Common myeloid progenitor, CD34-positive (primary cell): ENCODE measurements at regions not wholly inside any gene's neighbourhood (a gene's known extent, or its start where the extent isn't known, plus 50 kb on each side); places are given as distances from the start of the nearest gene placed in this dataset.
"Not testable (repeated sequence)": the region's sequence is repeated elsewhere in the genome, so short reads cannot be mapped to it uniquely, and the experiment has no call there.

ENCODE experiments used
- CTCF ChIA-PET: fragments of 350-600 bp; sonication (Branson Sonifier 250); formaldehyde crosslinking; loops from one replicate; lab custom pipeline; 2021; ENCODE audit warnings: antibody characterized with exemption; lab: Charles Lee
- POLR2A ChIA-PET: fragments of 350-600 bp; sonication (Branson Sonifier 250); formaldehyde crosslinking; loops from one replicate; lab custom pipeline; 2021; ENCODE audit warnings: antibody characterized with exemption; lab: Charles Lee
- DNase-seq, 3 donors: peaks; one replicate each; pipeline versions ENCODE4 v3.0.0 to v3.0.0-alpha.2; 2013
- H3K27ac ChIP-seq, 2 experiments: 1 replicate in 1 of 2; 2 replicates in 1 of 2; pipeline ENCODE4 v1.7.0; 2013; ENCODE audit warnings: inconsistent platforms in 2 of 2, low read length in 2 of 2, mild to moderate bottlenecking in 2 of 2, low read depth in 1 of 2, moderate library complexity in 1 of 2; ENCODE audit not compliant: severe bottlenecking in 2 of 2, insufficient read depth in 1 of 2, poor library complexity in 1 of 2
- H3K27me3 ChIP-seq, 5 experiments: replicated peaks in 2 of 5; 1 replicate in 3 of 5; 2 replicates in 2 of 5; pipeline versions ENCODE4 v1.6.1 to v1.7.0; 2013; ENCODE audit warnings: low read length in 4 of 5, mild to moderate bottlenecking in 2 of 5, moderate library complexity in 2 of 5, inconsistent platforms in 1 of 5; ENCODE audit not compliant: insufficient read depth in 5 of 5, control insufficient read depth in 4 of 5
- H3K36me3 ChIP-seq, 4 experiments: 1 replicate in 2 of 4; 2 replicates in 2 of 4; pipeline versions ENCODE4 v1.6.1 to v1.7.0; 2013; ENCODE audit warnings: low read length in 3 of 4, control low read depth in 1 of 4, mild to moderate bottlenecking in 1 of 4; ENCODE audit not compliant: control insufficient read depth in 4 of 4, insufficient read depth in 4 of 4
- H3K4me1 ChIP-seq, 4 experiments: 1 replicate in 3 of 4; 2 replicates in 1 of 4; pipeline versions ENCODE4 v1.6.1 to v1.7.1; 2013; ENCODE audit warnings: low read length in 3 of 4, mild to moderate bottlenecking in 3 of 4, control low read depth in 1 of 4, inconsistent platforms in 1 of 4, moderate library complexity in 1 of 4; ENCODE audit not compliant: control insufficient read depth in 4 of 4, insufficient read depth in 4 of 4; ENCODE audit errors: control extremely low read depth in 1 of 4
- H3K4me3 ChIP-seq, 7 experiments: 1 replicate in 4 of 7; 2 replicates in 3 of 7; pipeline versions ENCODE4 v1.5.1 to v1.7.0; 2013; ENCODE audit warnings: mild to moderate bottlenecking in 7 of 7, low read length in 6 of 7, moderate library complexity in 6 of 7, inconsistent platforms in 2 of 7, low read depth in 2 of 7, control low read depth in 1 of 7; ENCODE audit not compliant: insufficient read depth in 4 of 7, control insufficient read depth in 1 of 7; ENCODE audit errors: extremely low read depth in 1 of 7
- H3K9me3 ChIP-seq, 5 experiments: 1 replicate in 4 of 5; 2 replicates in 1 of 5; pipeline versions ENCODE4 v1.6.1 to v1.7.1; 2013; ENCODE audit warnings: low read length in 4 of 5, mild to moderate bottlenecking in 2 of 5, inconsistent platforms in 1 of 5, low read depth in 1 of 5, moderate library complexity in 1 of 5; ENCODE audit not compliant: control insufficient read depth in 4 of 5, insufficient read depth in 2 of 5; ENCODE audit errors: control extremely low read depth in 1 of 5
- WGBS: methylation state at CpG from one replicate; pipeline ENCODE4 v1.1.5; 2013; ENCODE audit not compliant: insufficient coverage; 5-methylcytosine and 5-hydroxymethylcytosine counted together

GRCh38 chr13:74260420-74260819 is 126.2 kb upstream of the KLF12 start:
- H3K36me3 ChIP-seq, H3K27me3 ChIP-seq, H3K4me3 ChIP-seq, CTCF ChIA-PET, H3K4me1 ChIP-seq, POLR2A ChIA-PET, DNase-seq, H3K27ac ChIP-seq: not testable (repeated sequence)
- peaks cover 0 to 15% (median 5%) of the 10 kb centered on the region in 5 experiments for H3K9me3 ChIP-seq
- WGBS = no CpG with 5 or more reads among the region's 3 CpGs

GRCh38 chr13:74259641-74260040 is 125.4 kb upstream of the KLF12 start:
- no peaks in the 10 kb centered on the region for H3K27me3 ChIP-seq
- H3K36me3 ChIP-seq = no peaks in the 10 kb centered on the region
- no peak for DNase-seq
- ChIA-PET CTCF (no interaction called here), POLR2A (no interaction called here)
- H3K27ac ChIP-seq = no peak overlapping the region
- WGBS = no CpG with 5 or more reads among the region's 3 CpGs
- no peaks in the 10 kb centered on the region for H3K4me1 ChIP-seq
- peaks cover 0 to 11% (median 2%) of the 10 kb centered on the region in 5 experiments for H3K9me3 ChIP-seq
- H3K4me3 ChIP-seq = no peak overlapping the region

- no CpG with 5 or more reads among the region's 4 CpGs for whole genome bisulfite sequencing
- CTCF ChIA-PET = no interaction called here
- no peak overlapping the region for H3K27ac ChIP-seq
- no peaks in the 10 kb centered on the region for H3K4me1 ChIP-seq
- POLR2A ChIA-PET = no interaction called here
- no peaks in the 10 kb centered on the region for H3K36me3 ChIP-seq
- H3K4me3 ChIP-seq = no peak overlapping the region
- H3K27me3 ChIP-seq = no peaks in the 10 kb centered on the region
- DNase-seq = no peak
- peaks cover 0 to 6% (median 0%) of the 10 kb centered on the region in 5 experiments for H3K9me3 ChIP-seq
Observed at GRCh38 chr13:74258961-74259360, 124.8 kb upstream of the KLF12 start.

GRCh38 chr13:74256969-74257368 is 122.8 kb upstream of the KLF12 start:
- CTCF ChIA-PET = interaction anchor here (1.0 kb wide), 1 partner anchor 11 kb away, joined by 3 read pairs; no protein-coding TSS in a partner anchor
- POLR2A ChIA-PET = no interaction called here
- H3K27ac ChIP-seq = no peak overlapping the region

GRCh38 chr13:74253161-74253560 is 119.0 kb upstream of the KLF12 start:
- Histone ChIP-seq H3K36me3 (no peaks in the 10 kb centered on the region), H3K9me3 (no peaks in the 10 kb centered on the region), H3K27me3 (no peaks in the 10 kb centered on the region), H3K4me1 (no peaks in the 10 kb centered on the region), H3K27ac (no peak overlapping the region), H3K4me3 (no peak overlapping the region)
- no peak for DNase-seq
- WGBS = no CpG with 5 or more reads among the region's 1 CpG
- ChIA-PET POLR2A (no interaction called here), CTCF (interaction anchor here (0.7 kb wide), 1 partner anchor 10 kb away, joined by 3 read pairs; no protein-coding TSS in a partner anchor)

More at GRCh38 chr13:74256969-74257368, 122.8 kb upstream of the KLF12 start:
- H3K36me3 ChIP-seq = no peaks in the 10 kb centered on the region
- no peak for DNase-seq
- H3K27me3 ChIP-seq = no peaks in the 10 kb centered on the region
- no peaks in the 10 kb centered on the region for H3K4me1 ChIP-seq
- peaks cover 0 to 3% (median 0%) of the 10 kb centered on the region in 5 experiments for H3K9me3 ChIP-seq
- 94% methylated on average over 4 of the region's 4 CpGs for WGBS
- no peak overlapping the region for H3K4me3 ChIP-seq

GRCh38 chr13:74251778-74252519 is 117.7 kb upstream of the KLF12 start:
- no peaks in the 10 kb centered on the region for H3K4me1 ChIP-seq
- CTCF ChIA-PET = no interaction called here
- H3K4me3 ChIP-seq = no peak overlapping the region

GRCh38 chr13:74250738-74251190 is 116.6 kb upstream of the KLF12 start:
- DNase-seq = no peak
- Histone ChIP-seq H3K9me3 (no peaks in the 10 kb centered on the region), H3K27me3 (no peaks in the 10 kb centered on the region), H3K4me1 (no peaks in the 10 kb centered on the region), H3K36me3 (no peaks in the 10 kb centered on the region), H3K27ac (no peak overlapping the region), H3K4me3 (no peak overlapping the region)
- ChIA-PET CTCF (no interaction called here), POLR2A (no interaction called here)
- 80% methylated on average over 1 of the region's 2 CpGs for WGBS

More at GRCh38 chr13:74251778-74252519, 117.7 kb upstream of the KLF12 start:
- DNase-seq = no peak
- POLR2A ChIA-PET = no interaction called here
- H3K27me3 ChIP-seq = no peaks in the 10 kb centered on the region
- H3K27ac ChIP-seq = no peak overlapping the region
- no peaks in the 10 kb centered on the region for H3K36me3 ChIP-seq
- H3K9me3 ChIP-seq = no peaks in the 10 kb centered on the region
- WGBS = 100% methylated on average over 3 of the region's 5 CpGs
